H1 (cell line): ENCODE measurements at regions not wholly inside any gene's neighbourhood (a gene's known extent, or its start where the extent isn't known, plus 50 kb on each side); places are given as distances from the start of the nearest gene placed in this dataset.

Experiments
- BRCA1 ChIP-seq: IDR thresholded peaks from 2 replicates; pipeline ENCODE4 v1.6.1; 2012; ENCODE audit warnings: low read depth, low read length, improper control_type of control experiment
- CHD2 ChIP-seq: IDR thresholded peaks from 2 replicates; pipeline ENCODE4 v1.6.1; 2012; ENCODE audit warnings: low read length, improper control_type of control experiment
- CHD7 ChIP-seq: fragments of 300-600 bp; sonication (generic); IDR thresholded peaks from 2 replicates; pipeline ENCODE4 v1.7.1; 2012; ENCODE audit warnings: low read length, moderate library complexity, mild to moderate bottlenecking, inconsistent platforms; ENCODE audit not compliant: insufficient replicate concordance
- FOSL1 ChIP-seq: IDR thresholded peaks from 2 replicates; pipeline ENCODE4 v1.6.1; 2011; ENCODE audit warnings: mild to moderate bottlenecking, low read depth, low read length, moderate library complexity; ENCODE audit not compliant: insufficient read depth
- JUND ChIP-seq: IDR thresholded peaks from 2 replicates; pipeline ENCODE4 v1.6.1; 2011; ENCODE audit warnings: mild to moderate bottlenecking, improper control_type of control experiment, low read length
- MAFK ChIP-seq: IDR thresholded peaks from 2 replicates; pipeline ENCODE4 v1.6.1; 2012; ENCODE audit warnings: low read depth, mild to moderate bottlenecking, improper control_type of control experiment, low read length
- RAD21 ChIP-seq, 2 experiments: IDR thresholded peaks in 1 of 2; conservative IDR thresholded peaks in 1 of 2; 2 replicates each; pipeline ENCODE4 v1.6.1; 2011; ENCODE audit warnings: low read depth in 2 of 2, low read length in 2 of 2, improper control_type of control experiment in 1 of 2, inconsistent platforms in 1 of 2, mild to moderate bottlenecking in 1 of 2, moderate library complexity in 1 of 2
- SIN3A ChIP-seq, 2 experiments: IDR thresholded peaks in 1 of 2; conservative IDR thresholded peaks in 1 of 2; 2 replicates each; pipeline ENCODE4 v1.6.1; 2011 to 2012; ENCODE audit warnings: low read length in 2 of 2, improper control_type of control experiment in 1 of 2, low read depth in 1 of 2, mild to moderate bottlenecking in 1 of 2
- SIX5 ChIP-seq: IDR thresholded peaks from 2 replicates; pipeline ENCODE4 v1.6.1; 2011; ENCODE audit warnings: mild to moderate bottlenecking, low read depth, low read length
- SP1 ChIP-seq: IDR thresholded peaks from 2 replicates; pipeline ENCODE4 v1.6.1; 2011; ENCODE audit warnings: low read depth, low read length
- SUZ12 ChIP-seq: fragments of 200-600 bp; sonication (generic); IDR thresholded peaks from 2 replicates; pipeline ENCODE4 v1.6.1; 2012; ENCODE audit warnings: mild to moderate bottlenecking, inconsistent platforms, low read length, moderate library complexity, mixed read lengths
- TAF1 ChIP-seq: IDR thresholded peaks from 2 replicates; pipeline ENCODE4 v1.6.1; 2011; ENCODE audit warnings: mild to moderate bottlenecking, low read depth, low read length

GRCh38 chr16:26220894-26221293 is 529.1 kb downstream of the HS3ST4 start (continued):
- TF ChIP-seq CHD7 (no peak), SP1 (no peak), SUZ12 (no peak), BRCA1 (no peak), SIN3A (conservative IDR thresholded peaks at IDR 0.05 in 1 of 2, IDR thresholded peaks at IDR 0.05 in 1 of 2; ENCODE audit: low read depth in 1 of 2, low read length in 2 of 2) (no peak), RAD21 (IDR thresholded peaks at IDR 0.05 in 1 of 2, conservative IDR thresholded peaks at IDR 0.05 in 1 of 2; ENCODE audit: low read depth in 2 of 2, low read length in 2 of 2) (no peak), JUND (peak; percentile 95), CHD2 (0 out of 2 replicates have a peak, but pooled peaks have one; percentile 28), TAF1 (no peak), MAFK (0 out of 2 replicates have a peak, but pooled peaks have one; percentile 9), SIX5 (no peak), FOSL1 (no peak)
